Muscle of back (tissue), 3 donors: ENCODE measurements at regions not wholly inside any gene's neighbourhood (a gene's known extent, or its start where the extent isn't known, plus 50 kb on each side); places are given as distances from the start of the nearest gene placed in this dataset.

Source experiments
- DNase-seq, 3 donors: peaks; one replicate each; pipeline versions ENCODE4 v3.0.0 to v3.0.0-alpha.2; 2013

DNA sequence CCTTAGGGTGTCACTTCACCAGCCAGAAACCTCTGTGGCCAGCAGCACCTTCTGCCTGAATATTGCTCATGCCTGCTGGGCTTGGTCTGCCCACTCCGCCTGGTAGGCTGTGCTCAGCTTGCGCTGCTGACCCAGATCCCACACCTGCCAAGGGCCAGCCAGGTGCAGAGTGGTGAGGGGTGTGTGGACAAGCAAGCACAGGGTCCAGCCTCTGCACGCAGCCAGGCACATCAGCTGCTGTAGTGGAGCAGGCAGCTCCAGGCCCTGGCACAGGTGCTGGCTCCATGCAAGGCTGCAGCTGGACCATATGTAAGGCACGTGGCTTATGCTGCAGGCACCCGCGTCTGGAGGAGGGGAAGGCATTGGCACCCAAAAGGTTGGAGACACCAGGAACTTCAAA is 567.4 kb downstream of the INHBA start:
- no peak for DNase-seq

DNA sequence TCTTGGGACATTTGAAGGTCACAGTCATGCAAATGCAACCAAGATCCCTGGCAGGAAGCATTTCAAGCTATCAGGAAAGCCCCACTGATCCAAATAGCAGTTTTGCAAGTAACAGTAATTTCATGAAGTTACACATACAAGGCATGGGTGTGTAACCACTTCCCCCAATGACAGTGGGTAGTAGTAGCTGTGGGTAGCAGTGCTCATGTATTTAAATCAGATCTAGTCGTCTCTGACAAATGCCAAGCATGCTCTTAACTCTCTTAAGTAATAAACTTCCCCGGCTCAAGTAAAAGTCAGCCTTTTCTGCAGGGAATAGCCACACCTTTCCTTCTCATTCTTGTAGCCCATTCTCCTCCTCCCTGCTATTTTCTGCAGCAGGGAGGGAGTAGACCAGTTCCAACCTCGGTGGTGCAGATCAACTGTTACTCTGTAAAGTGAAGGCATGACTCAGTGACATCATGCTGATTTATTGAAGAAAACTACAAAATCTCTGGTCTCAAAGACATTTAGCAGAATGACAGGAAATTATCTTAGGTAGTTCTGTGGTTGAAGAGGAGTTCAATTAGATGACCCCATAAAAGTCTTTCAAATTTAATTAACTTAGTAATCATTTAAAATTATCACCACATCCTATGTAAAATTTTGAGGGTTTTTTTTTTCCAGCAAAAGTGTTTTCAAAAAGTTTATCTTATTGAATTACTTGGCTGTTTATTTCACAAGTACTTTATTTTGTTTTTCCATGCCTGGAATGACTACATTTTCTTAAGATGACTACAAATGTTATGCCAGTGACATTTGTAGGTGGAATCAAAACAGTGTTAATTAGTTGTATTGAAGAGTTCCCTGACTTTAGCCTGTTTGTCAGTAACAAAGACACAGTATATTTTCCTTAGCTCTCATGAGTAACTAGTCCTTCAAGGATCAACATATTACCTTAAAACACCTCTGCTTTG is 568.3 kb downstream of the INHBA start:
- peak in 1 of 3 donors; percentile 37 for DNase-seq

DNA sequence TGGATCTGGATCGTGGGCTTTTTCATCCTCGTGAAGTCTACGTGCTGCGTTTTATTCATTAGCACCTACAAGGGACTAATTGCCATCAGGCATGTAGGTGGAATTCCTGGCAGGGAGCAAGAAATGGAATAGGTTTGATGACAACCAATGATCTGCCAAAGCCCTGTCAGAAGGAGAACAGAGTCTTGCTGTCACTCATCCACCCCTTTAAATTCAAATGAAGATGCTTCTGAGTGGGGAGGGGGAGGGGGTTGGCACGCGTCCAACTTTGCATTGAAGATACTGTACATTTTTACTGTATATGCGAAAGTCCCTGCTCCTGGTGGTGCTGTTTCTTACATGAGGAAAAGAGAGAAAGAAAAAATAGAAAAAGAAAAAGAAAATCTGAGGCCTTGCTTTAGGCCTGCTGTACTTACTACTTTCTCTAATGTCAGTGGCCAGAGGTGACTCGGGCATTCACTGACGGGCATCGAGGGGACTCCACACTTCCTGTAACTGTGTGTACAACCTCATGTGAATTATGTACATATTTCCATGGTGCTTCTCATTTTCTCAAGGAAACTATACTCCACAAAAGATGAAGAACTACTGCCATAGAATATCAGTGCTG is 569.1 kb downstream of the INHBA start:
- DNase-seq: peak in 1 of 3 donors; percentile 31

DNA sequence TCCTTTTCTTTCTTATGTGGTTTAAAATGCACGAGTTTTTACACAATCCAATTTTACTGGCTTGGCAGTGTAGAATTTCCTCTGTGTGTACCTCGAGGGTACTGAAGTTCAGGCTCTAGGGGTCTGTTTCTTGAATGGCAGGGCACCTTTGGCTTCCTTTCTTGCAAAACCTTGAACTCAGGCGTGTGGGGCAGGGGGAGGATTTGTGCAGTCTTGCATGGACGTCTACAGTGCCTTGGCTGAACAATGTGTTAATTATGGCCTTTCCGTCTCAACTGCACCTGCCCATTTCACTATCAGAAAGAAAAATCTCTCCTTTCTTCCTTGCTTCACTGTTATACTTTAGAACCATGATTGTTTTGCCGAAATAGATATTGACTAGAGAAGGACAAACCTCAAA is 570.9 kb downstream of the INHBA start:
- DNase-seq: no peak

DNA sequence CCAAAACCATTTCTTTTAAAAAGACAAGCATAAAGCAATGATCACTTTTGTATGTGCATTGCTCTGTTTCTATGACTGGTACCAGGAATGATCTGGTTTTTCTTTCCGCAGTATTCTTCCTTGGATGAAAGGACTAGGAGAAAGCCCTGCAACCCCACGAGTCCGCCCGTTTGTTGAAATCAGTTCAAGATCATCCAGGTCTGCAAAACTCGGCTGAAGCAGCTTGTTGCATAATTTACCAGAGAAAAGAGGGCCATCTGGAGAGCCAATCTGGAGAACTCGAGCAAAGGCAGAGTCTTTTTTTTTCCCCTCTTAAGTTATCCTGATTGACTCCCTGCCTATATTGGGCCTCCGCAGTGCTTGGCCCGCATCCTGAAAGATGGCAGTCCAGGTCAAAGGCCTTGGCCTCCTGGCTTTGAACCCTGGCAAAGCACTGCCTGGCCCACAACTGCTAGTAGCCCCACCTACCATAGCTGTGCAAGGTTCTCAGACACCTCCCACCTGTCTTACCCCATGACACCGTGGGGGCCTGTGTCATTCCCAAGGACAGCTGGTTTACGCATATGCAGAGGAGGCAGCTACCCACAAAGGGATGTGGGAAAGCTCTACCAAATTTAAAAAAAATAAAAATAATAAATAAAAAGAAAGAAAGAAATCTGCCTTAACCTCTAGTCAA is 572.2 kb downstream of the INHBA start:
- no peak for DNase-seq

DNA sequence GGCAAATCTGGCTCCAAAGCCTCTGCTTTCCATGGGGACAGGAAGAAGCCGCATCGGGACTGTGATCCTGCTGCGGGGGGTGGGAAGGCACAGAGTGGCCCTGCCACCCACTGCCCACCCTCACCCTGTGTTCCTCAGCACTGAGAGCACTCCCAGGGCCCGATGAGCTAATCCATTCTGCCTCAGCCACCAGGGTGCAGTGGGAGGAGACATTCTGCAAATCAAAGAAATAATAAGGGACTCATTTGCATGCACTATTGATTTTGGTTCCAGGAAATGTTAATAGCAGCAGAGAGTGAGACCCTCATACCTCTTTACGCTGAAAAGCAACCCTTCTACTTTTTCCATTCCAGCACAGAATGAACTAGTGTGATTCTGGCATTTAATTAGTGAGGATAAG is 572.8 kb downstream of the INHBA start:
- DNase-seq: no peak

DNA sequence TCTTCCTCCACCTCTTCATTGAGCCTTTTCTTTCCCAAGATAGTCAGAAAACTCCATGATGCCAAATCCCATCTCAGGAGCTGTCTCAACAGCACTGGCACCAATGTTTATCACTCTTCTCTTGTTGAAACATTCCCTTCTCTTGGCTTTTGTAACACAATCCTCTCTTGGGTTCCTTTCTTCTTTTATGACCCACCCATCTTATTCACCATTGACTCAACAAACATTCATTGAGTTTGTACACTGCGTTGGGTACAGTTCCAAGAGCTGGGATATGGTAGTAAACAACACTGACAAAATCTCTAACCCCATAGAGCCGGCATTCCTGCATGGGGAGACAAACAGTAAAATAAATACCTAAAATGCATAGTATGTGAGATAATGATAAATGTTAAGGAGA is 577.5 kb downstream of the INHBA start:
- DNase-seq: no peak

DNA sequence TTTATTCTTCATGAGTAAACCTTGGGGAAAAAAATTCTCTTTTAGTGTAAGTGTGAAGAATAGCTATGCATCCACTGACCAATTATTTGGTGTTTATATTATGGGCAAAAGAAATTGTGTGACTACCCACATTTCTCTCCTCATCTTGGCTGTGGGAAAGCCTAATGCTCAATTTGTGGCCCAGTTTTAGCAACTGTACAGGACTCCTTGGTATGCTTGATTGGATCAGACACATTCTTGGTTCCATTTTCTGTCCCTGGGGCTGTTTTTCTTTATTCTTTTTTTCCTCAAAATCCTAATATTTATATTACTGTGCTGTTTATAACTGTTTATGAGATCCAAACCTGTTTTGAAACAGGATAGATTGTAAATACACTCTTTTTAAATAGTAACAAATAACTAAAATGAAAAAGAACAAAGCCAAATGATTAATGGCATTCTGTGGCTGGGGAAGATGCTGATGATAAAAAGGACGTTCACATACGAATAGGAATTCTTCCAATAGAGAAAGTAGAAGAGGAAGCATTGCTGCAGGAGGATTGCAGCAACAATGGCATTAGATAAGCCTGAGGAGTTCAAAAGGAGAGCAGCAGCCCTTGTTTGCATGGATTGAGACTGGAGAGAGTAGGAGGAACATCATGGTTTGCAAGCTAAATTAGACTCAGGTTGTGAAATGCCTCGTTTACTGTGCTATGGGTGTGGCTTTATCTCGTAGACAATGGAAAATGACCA is 580.5 kb downstream of the INHBA start:
- DNase-seq: no peak

DNA sequence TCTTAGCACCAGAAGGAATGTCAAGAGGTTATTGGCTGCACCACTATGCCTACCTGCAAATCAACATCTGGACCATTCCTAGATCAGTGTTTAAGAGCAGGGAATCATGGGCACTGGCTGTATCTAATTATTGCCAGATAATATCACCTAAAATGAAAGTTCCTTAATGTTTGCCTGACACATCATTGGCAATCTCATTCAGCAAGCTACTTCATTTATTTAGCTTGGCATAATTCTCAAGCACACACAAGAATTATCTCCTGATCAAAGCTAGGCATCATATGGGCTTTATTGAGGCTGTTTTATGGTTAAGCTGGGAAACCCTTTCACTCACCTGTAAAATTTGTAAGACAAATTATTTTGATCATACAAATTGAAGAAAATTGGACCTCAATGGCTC is 581.7 kb downstream of the INHBA start:
- DNase-seq: no peak

DNA sequence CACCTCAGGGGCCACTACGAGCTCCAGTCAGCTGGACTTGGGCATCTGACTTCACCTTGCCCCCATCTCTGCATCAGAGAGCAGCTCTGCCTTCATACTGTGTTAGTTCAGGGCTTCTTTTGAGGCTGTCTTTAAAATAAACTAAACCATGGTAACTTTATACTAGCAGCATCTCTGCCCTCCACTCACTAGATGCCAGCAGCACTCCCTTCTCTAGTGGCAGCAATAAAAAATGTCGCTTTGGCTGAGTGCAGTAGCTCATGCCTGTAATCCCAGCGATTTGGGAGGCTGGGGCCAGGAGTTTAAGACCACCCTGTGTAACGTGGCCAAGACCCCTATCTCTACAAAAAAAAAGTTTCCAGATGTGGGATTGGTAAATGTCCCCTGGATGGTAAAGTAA is 584.4 kb downstream of the INHBA start:
- DNase-seq: no peak

DNA sequence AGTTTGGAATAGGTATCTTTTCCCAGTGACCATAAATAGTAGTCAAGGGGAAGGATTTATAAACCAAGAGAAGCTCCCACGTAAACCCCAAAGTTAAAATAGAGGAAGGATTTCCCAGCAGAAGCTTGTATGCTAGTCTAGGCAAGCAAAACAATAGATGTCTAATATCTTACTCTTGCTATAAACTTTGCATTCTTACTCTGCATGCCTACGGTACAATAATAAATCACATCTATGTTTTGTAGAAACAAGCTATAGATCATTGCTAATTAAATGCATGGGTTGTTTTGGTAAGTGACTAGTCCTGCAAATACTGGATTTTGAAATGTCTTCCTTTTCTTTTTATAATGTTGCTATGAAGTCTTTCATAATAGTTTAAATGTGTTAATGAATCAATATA is 585.5 kb downstream of the INHBA start:
- no peak for DNase-seq

DNA sequence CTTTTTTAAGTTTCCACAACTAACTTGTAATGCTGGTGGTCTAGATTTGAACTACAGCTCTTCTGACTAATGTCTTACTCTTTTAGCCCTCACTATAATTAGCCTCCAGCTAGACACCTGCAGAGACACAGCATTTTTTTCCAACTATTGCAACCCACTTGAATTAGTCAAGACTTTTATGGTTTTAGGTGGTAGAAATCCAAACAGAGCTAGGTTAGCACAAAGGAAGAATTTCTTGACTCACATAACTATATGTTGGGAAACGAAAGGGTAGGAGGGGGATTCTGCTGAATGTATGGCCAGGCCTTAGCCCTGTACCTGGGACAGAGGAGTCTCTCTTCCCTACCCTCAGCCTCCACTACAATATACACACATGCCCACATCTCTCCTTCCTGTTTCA is 586.1 kb downstream of the INHBA start:
- DNase-seq: no peak

DNA sequence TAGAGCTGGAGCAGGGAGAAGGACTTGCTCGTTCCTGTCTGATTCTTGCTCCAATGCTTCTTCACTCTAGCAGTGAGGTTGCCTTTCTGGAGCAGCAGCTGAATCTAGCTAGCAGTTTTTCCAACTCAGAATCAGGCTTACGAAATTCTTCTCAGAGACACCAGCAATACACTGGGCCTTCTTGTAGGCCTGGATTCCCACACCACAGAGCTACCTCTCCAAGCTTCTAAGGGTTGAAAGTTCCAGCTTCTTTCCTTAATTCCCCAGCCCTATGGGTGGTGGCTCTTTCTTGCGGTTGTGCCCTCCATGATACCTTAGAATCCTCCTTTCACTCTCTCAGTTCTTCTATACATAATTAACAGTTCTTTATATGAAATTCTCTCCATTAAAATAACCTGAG is 586.6 kb downstream of the INHBA start:
- DNase-seq: no peak

DNA sequence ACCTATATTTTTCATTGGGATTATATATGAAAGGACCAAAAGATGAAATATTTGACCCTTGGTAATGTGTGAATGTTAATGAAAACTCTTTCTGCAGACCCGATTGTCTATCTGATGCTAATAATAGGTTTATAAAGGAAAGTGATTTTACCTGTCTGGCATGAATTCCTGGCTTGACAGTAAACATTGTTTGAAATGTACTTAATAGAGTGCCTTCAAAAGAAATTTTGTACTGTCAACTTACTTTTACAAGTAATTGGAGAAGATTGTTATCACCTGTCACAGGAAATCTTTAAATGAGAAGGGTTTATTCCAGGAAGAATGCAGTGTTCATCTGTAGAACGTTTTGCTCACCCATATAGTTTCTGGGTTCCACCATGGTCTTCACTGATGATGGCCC is 588.2 kb downstream of the INHBA start:
- DNase-seq: no peak

DNA sequence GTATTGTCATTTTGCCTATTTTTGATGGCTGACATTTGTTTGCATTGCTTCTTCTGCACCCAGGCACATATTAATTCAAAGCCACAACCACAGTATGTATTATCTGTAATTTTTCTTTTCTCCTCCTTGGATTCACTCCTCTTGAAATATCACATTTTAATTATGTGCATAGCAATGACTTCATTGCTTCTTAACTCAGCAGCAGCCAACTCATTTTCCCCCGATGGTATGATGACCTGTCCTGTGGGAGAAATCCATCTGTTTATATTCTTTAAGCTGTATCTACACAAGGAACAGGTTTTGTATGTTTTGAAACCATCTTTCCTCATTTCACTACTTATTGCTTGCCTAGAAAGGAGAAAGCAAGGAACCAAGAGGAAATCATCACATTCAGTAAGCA is 588.8 kb downstream of the INHBA start:
- DNase-seq: no peak

DNA sequence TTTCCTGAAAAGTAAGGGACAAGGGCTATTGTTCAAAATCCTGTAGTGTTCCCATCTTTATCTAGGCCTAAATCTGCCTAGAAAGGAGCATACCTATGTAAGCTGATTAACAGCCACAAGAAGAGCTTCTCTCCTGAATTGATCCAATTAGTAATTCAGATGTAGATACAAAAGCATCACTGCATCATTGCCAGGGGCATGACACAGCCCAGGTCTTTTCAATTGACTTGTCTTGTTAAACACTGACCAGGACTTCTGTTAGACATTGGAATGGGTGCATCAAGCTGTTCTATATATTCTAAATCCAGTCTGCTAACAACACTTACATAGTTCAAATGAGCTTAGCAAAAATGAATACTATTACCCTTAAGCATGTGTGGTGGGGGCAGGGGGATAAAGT is 589.2 kb downstream of the INHBA start:
- no peak for DNase-seq

DNA sequence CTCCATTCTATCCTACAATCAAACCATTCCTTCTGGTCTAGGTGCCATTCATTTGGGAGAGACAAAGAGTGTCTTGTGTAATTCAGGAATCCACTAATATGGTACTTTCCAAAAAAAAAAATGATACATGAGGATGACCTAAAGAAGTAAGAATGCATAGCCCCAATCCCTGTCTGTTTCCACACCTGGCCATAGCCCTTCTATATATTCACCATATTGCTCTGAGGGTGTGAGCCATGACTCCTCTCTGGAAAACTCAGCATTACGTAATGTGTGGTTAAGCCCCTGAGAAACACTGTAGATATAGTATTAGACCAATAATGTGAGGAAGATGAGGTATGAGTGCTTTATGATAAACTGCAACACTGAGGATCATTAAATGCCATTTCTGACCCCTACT is 592.7 kb downstream of the INHBA start:
- DNase-seq: peak in 1 of 3 donors; percentile 32

DNA sequence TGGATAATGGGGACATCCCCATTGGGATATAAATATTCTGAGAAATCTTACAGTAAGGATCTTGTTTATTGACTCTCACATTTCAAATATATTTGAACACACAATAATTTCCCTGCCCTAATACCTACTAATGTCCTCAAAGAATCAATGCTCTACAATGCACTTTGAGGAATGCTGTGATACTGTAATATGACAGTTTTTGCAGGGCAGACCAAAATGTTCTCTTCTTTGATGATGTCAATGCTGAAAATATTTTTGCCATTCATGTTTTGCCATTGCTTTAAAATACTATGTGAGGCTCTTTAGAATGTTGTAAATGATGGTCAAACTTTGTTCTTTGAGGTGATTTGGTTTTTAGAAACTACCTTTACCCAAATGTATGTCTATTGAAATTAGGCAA is 594.1 kb downstream of the INHBA start:
- no peak for DNase-seq

DNA sequence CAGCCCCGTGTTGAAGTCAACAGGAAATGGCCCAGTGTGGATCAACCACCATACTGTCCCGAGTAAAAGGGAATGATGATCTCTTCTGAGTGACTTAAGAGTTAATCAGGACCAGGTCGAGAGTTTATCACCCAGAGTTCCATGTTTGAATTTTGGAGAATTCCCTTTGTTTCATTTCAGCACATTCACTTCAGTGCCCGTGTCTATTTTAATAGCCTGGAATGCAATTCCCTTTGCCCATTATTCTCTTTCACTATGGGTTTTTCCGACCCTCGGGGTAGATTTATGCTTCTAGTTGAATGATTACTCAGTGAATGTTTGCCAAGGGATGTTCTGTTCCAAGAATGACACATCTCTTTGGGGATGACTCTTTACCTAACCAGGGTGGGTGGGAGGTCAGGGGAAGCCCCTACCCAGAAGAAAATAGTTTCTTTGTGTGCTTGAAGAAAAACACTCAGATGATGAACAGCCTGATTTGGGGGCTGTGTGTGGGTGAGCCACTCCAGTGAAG is 594.9 kb downstream of the INHBA start:
- DNase-seq: no peak

DNA sequence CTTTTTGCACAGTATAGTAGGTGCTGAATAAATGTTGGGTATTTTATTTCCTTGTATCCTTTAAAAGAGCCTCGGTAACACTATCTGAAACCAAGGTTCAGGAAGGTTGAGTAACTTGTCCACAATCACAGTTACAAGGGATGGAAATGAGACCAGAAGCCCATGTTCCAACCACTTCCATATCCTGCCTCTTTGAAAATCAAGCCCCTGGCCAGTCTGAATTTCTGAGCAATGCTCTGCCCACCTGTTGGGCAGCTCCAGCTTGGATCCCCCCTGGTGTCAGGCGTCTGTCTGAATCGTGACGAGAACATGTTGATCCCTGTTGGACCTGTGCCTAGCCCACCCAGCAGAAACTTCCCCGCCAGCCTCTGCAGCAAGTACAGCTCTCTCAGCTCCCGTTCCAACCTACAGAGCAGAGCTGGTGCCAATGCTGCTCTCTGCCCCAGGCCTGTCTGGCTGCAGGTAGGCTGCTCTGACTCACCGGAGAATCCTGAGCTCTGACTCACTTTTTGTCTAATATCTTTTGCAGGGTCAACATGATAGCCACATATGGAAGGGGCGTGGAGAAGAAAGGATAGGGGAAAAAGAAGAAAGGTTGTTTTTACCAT is 595.5 kb downstream of the INHBA start:
- DNase-seq: peak in 2 of 3 donors; percentile 23 to 28

DNA sequence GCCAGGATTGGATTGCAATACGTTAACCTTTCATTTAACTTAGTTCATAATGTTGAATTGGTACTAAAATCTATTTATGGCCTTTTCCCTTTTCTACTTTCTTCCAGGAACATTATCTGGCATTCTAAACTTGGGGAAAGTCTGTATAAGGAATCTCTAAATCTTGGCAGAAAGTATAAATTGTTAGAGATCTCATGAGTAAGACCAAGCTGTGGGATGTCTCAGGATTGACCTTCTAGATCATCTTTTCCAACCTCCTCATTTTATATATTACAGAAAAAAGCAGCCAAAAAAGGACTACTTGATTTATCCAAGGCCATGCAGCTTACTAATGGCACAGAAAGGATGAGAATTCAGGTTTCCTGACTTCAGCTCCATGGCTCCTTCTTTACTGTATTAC is 598.3 kb downstream of the INHBA start:
- peak; percentile 38 to 75 (median 49) for DNase-seq

DNA sequence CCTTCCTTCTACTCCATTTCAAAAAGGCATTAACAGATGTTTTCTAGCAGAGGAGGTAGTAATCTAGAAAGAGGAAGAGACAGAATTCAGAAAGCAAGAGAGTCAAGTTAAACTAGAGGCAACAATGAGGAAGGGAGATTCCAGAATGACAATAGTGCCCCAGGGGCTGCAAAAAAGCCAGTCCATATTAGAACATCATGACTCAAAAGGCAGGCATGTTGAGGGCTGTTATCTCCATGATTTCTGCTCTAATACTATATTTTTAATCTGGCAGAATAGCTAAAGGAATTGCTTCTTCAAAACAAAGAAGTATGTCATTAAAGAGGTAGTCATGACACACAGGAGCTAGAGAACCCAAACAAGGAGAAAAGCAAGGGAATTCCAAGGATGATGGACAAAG is 599.6 kb downstream of the INHBA start:
- DNase-seq: peak in 1 of 3 donors; percentile 28
